ENCODE measurements at regions not wholly inside any gene's neighbourhood (a gene's known extent, or its start where the extent isn't known, plus 50 kb on each side); places are given as distances from the start of the nearest gene placed in this dataset.

DNA sequence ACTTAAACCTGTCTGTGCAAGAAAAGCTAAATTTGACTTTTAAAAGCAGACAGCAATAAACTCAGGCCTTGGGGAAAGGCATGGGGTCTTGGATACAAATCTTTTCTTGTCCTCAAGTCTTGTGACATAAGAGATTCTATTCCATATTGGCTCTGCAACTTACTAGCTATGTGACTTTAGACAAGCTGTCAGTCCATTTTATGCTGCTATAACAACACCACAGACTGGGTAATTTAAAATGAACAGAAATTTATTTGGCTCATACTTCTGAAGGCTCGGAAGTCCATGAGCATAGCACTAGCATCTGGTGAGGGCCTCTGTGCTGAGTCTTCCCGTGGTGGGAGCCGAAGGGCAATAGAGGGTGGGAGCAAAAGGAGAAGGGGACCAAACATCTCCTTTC lies 246.0 kb upstream of the MOCS1 start:
- TF ChIP-seq, protein P1, sequence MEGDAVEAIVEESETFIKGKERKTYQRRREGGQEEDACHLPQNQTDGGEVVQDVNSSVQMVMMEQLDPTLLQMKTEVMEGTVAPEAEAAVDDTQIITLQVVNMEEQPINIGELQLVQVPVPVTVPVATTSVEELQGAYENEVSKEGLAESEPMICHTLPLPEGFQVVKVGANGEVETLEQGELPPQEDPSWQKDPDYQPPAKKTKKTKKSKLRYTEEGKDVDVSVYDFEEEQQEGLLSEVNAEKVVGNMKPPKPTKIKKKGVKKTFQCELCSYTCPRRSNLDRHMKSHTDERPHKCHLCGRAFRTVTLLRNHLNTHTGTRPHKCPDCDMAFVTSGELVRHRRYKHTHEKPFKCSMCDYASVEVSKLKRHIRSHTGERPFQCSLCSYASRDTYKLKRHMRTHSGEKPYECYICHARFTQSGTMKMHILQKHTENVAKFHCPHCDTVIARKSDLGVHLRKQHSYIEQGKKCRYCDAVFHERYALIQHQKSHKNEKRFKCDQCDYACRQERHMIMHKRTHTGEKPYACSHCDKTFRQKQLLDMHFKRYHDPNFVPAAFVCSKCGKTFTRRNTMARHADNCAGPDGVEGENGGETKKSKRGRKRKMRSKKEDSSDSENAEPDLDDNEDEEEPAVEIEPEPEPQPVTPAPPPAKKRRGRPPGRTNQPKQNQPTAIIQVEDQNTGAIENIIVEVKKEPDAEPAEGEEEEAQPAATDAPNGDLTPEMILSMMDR (IDR thresholded peaks at IDR 0.05), result no peak
- no peak for TF ChIP-seq POLR2A (IDR thresholded peaks at IDR 0.05)

All from lower leg skin (tissue), 3 donors.